GM18909 (cell line): ENCODE measurements at regions not wholly inside any gene's neighbourhood (a gene's known extent, or its start where the extent isn't known, plus 50 kb on each side); places are given as distances from the start of the nearest gene placed in this dataset.
"Not testable (repeated sequence)": the region's sequence is repeated elsewhere in the genome, so short reads cannot be mapped to it uniquely, and the experiment has no call there.

Experiments used
- ATAC-seq: cut with Tn5 transposase; IDR thresholded peaks from one replicate; pipeline ENCODE4 v1.9.1; 2021; ENCODE audit warnings: mild to moderate bottlenecking; ENCODE audit not compliant: unreplicated experiment, poor library complexity

DNA sequence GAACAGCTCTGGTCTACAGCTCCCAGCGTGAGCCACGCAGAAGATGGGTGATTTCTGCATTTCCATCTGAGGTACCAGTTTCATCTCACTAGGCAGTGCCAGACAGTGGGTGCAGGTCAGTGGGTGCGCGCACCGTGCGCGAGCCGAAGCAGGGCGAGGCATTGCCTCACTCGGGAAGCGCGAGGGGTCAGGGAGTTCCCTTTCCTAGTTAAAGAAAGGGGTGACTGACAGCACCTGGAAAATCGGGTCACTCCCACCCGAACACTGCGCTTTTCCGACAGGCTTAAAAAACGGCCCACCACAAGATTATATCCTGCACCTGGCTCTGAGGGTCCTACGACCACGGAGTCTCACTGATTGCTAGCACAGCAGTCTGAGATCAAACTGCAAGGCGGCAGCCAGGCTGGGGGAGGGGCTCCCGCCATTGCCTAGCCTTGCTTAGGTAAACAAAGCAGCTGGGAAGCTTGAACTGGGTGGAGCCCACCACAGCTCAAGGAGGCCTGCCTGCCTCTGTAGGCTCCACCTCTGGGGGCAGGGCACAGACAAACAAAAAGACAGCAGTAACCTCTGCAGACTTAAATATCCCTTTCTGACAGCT, 325.0 kb upstream of the CHST9 start:
- ATAC-seq, result not testable (repeated sequence)

DNA sequence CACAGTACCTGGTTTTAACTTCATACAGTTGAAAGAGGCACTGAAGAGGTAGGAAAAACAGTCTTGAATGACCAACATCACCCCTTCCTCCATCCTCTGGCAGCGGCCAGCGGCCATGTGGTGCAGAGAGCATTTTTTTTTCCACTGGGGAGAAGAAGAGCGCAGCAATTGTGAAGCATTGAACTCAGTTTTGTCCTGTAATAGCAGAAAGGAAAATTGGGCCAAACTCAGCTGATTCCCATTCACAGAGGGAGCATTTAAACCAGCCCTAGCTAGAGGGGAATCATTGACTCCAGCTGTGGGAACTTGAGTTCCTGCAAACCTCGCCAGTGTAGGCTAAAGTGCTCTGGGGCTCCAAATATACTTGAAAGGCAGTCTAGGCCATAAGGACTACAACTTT, 316.6 kb upstream of the CHST9 start:
- no peak for ATAC-seq

DNA sequence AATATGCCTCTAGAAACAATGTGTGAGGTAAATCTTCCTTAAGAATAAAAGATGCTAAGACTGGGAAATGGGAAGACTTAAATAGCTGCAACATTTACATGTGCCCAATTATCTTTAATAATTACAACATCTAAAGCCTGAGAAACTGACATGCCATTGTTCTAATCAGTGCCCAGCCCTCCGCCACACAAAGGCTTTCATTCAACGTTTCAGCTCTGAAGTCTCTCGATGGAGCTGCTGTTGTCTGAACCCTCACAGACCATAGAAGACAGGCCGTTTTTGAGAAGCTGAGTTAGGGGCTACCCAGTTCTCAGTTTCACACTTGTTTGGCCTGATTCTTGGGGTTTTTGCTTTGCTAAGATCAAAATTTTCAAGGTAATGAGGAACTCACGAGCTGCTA, 315.4 kb upstream of the CHST9 start:
- ATAC-seq, result no peak

DNA sequence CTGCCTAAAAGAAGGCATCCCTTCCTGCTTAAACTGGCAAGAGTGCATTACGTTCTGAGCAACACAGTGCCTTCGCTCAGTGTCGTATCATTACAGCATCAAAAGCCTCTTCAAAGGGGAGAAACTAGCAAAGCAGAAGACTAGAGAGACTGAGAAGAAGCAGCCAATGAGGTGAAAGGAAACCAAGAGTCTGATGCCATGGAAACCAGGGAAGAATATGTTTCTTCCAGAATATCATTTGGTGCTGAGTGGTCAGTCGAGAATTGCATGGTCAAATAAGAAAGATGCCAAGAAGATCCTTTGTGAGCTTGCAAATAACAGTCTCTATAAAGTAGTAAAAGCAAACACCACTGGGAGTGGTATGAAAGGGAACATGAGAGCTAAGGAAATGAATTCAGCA, 312.1 kb upstream of the CHST9 start:
- no peak for ATAC-seq

DNA sequence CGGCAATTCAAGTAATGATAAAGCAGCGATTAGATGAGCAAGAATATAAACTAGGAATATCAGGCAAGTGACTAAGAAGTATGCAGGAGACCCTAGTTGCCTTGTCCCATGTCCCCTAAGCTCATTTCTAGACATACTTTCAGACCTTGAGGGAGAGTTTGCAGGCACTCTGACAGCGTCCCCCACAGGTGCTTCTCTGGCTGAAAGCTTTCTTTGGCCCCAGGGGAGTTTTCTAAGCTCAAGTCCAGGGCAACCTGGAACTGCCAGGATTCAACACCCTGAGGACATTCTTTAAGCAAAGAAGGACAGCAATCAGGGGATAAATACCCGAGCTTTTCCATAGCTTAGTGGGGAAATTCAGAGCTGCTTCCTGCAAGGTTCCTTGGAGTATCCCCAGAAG, 308.1 kb upstream of the CHST9 start:
- ATAC-seq, result no peak

DNA sequence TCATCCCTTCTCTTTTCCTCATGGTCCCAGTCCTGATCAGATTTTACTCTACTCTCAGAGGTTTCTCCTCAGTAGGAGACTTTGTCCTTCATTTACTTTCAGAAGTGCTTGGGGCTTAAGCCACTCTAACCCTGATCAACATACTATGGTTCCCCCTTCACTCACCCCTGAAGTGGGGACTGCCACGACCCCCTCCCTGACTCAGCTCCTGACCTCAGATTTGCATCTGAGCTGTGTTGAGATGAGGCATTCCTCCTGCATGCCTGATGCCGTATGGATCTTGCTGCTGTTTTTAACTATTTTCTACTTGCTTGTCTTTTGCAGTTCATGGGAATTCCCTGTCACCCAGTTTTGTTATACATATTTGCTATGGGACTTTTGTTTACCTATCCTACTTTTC, 306.7 kb upstream of the CHST9 start:
- no peak for ATAC-seq

DNA sequence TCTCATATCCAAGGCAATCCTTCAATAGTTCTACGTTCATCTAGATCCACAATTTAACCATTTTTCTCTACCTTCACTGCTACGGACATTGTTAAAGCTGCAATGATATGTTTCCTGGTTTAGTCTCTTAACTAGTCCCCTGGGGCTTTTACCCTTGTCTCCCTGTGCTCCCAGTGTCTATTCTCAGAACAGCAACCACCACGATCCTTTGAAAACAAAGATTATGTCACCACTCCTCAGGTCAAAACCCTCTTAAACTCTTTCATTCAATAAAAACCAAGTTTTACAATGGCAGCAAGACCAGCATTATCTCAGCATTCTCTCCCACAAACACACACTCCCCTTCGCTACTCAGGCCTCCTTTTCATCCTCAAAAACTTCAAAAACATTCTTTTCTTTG, 298.2 kb upstream of the CHST9 start:
- no peak for ATAC-seq

DNA sequence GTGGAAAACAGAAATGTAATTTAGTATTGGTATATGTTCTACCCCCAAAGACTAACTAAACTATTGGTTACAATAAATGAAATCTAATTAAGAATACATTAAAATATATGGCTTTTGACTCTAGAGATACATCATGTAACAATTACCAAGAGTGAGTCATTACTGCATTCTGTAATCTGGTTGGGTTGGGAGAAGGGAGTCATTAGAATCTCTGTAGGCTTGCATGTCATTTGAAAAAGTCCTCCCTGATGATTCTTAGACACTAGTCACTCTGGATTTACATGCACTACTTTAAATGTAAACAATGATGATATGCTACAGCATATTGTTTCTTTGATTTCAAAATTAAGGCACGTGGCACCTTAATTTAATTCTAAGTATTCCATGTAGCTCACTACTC, 293.4 kb upstream of the CHST9 start:
- ATAC-seq, result no peak

DNA sequence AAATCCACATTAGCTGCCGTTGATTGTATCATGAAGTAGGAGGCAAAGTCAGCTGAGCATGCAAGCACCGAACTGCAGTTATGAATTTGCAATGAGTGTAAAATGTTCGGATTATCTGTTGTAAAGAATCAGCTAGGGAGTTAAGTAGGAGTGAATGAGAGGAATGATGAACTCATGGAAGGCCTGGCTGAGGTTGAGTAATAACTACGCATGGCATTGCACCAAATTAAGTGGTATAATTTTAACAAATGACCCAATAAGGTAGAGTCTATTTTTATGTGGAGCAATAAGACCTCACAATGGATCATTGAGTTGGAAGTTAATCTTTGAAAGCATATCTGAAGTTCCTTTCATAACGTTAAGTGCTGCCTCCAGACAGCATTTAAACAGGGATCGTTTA, 288.2 kb upstream of the CHST9 start:
- ATAC-seq, result no peak

DNA sequence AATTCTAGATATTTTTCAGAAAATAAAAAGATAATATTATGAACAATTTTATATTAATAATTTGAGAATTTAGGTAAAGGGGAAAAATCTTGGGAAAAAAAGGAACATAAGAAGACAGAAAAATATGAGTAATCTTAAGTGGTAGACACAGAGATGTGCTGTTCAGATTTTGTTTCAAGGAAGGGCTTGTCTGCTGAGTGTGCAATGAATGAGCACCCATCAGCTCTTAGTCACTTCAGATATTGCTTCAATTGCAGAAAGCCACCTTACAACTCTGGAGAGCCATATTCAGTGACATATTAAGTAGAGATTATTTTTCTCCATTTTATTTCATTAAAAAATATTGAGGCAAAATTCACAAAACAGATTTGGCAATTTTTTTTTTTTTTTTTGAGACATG, 282.0 kb upstream of the CHST9 start:
- no peak for ATAC-seq

DNA sequence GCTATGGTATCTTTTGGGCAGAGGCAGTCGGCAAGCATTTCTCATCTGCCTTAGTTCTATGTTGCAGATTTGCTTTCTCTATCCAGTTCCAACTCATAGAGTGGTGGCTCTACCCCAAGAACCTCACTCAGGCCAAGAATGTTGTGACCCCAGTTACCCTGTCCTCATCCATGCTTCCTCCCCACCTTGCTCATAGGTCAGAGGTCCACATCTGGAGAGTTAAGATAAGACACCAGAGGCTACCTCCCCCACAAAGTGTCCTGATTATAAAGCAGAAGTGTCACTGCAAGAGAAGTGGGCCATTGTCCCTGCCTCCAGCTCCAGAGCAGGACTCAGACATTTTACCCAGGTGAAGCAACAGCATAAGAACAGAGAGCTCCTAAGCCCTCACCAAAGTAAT, 276.8 kb upstream of the CHST9 start:
- no peak for ATAC-seq

DNA sequence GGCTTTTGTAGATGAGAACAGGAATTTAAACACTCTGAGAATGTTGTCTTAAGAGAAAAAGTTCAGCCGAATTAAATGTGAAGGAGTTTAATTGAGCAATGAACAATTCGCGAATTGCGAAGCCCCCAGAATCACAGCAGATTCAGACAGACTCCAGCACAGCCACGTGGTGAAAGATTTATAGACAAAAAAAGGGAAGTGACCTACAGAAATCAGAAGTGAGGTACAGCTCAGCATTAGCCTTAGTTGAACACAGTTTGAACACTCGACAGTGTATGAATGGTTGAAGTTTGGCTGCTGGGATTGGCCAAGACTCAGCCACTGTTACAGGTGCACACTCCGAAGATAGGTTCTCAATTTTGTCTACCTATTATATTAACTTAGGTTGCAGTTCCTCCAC, 264.0 kb upstream of the CHST9 start:
- ATAC-seq, result no peak

DNA sequence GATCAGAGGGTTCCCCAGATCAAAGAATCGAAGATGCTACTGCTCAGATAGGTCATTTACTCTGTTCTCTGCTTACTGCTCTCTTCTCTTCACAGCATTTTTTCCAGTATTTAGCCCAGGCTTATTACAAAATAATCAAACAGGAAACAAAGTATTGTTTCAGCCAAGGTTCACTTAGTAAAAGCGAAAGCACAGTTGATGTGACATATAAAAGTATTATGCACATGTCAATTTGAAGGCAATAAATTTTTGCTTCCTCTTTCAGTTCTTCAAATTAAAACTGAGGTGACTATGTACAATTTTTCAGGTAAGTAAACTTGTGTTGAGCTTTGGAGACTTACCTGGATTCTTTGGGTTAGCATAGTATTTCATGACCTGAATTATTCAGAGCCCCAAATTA, 262.8 kb upstream of the CHST9 start:
- ATAC-seq, result no peak

DNA sequence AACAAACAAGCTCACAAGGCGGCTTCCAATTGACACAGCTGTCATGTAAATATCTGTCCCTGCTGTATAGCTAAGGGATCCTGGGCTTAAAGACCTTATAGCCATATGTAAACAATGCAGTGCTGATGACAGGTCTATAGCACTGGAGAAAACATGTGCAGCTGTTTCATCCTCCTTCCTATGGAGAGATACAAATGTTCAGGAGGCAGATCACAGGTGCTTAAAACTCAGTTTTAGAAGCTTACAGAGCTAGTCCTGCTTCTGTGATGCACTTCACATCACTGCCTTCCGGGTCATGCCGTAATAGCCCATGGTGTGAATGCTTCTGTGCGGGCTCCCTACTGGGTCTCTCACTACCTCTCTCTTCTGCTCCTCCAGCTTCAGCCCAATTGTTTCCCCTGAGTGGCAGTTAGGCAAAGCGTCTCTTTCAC, 262.4 kb upstream of the CHST9 start:
- ATAC-seq, result no peak

DNA sequence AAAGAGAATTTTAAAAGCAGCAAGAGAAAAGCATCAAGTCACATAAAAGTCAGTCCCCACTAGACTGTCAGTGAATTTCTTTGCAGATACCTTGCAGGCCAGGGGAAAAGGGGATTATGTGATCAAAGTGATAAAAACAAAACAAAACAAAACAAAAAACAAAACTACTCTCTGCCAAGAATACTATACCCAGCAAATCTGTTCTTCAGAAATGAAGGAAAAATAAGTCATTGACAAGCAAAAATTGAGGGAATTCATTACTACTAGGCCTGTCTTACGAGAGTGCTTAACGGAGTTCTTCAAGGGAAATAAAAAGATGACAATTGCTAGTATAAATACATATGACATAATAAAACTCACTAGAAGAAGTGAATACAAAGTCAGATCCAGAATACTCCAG, 245.5 kb upstream of the CHST9 start:
- no peak for ATAC-seq

DNA sequence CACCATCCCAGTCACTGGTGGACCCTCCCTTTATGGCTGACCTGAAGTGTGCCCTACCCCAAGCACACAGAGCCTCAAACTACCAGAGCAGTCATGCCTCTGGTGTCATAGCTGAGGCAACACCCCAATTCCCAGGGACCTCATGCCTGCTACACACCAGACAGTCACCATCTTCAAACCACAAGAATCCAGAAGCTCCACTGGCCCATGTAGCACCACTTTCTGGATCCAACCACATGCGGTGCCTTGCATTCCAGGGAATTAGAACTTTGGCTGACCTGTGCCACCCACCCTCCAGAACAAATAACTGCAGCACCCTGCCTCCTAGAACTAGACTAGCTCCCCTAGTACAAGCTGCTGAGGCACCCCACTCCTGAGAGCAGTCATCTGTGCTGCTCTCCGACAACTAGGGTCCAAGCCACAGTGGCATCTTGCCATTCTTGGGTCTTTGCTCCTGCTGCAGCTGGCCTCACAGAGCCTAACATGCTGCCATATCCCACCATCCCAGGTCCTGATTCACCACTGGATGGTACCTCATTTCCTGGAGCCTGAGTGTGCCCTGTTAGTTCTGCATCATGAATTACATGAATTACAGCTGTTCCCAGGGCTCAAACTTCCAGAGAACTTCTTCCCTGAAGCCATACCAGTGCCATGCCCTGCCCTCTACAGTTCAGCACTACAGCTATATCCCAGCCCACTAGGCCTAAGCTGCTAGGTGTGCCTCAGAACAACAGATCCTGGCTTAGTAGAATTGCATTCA, 243.8 kb upstream of the CHST9 start:
- no peak for ATAC-seq

DNA sequence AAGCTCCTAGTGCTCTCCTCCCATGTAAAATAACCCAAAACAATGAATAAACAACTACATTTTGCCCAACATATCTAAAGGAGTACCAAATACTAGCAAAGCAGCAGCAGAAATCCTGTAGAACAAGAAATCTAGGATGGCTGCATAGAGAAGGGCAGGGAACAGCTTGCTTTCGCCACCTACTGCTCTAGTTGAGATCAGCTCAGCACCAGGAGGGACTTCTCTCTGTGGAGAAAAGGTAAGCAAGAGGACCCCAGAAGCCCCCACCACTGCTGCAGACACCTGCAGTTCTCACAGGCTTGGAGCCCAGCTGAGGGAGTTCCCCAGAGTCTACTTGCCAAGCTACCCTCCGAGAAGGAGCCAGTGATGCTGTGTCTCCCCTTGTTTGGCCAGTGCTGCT, 243.0 kb upstream of the CHST9 start:
- ATAC-seq, result no peak

DNA sequence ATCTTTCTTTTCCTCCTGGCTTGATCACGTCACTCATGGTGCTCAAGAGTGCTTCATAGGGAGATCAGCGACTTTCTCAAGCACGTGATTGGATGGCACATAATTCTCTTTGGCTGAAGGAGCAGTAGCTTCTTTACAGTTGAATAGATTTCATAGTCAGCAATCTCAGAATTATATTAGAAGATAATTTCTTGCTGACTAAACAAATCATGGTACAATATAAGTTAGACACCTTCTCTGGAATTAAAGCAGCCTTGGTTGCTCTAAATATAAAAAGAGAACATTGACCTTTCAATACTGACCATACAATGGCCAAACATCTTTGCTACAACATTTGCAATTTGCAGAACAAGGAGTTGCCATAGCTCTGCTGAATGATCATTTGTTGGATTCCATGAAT, 238.5 kb upstream of the CHST9 start:
- no peak for ATAC-seq

DNA sequence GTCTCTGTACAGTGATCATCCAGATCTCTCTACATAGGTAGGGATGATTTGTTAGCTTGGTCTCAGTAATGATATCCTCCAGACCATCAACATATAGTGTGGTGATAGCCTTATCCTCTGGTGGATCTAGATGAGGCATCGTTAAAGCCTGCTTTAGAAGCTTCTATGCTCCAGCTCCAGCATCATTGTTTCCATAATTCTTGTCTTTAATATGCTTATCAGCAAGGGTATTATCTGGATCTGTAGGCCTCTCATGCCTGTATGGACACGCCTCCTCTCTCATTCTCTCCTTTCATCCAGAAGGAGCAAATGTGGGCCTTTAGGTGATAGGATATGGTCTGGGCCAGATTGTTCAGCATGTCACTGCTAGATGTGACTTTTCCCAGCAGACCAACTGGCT, 234.5 kb upstream of the CHST9 start:
- ATAC-seq, result no peak

DNA sequence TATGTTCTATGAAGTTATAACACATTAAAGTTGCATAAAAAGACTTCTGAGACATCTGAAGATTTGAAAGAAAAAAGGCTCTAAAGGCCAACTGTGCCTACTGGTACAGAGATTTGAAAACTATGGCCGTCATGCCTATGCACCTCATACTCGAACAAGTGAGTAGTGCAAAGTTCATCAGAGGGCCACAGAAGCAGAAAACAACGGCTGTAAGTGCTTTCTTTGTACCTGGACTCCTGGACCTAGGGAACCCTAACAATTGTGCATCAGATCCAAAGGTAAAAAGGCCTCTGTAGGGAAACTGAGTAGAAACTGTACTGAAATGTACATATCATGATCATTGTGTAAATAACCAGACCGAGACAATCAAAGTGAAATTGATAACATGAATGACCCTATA, 230.4 kb upstream of the CHST9 start:
- no peak for ATAC-seq

DNA sequence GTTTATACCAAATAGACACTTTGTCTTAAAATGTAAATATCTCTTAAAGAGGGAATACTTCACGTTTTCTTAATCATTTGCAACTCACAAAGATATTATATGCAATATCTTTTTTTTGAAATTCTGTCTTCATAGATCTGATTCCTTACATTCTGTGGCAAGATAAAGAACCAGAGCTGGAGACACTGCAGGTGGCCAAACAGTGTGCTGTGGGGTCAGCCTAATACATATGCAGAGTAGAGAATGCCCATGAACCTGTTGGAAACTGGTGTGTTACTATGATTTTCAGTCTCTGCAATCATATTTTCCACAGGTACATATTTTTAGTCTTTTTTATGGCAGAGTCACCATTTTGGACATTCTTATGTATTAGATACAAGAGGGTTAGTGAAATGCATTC, 229.6 kb upstream of the CHST9 start:
- ATAC-seq, result no peak
